Activated T-cell treated with anti-CD3 and anti-CD28 coated beads, Interleukin-2, amount 50 U/mL, for 4 hours (primary cell): ENCODE measurements at regions not wholly inside any gene's neighbourhood (a gene's known extent, or its start where the extent isn't known, plus 50 kb on each side); places are given as distances from the start of the nearest gene placed in this dataset.

ENCODE experiments used
- ATAC-seq, 2 donors: fragments of 200-7000 bp; cut with Tn5 transposase; one replicate each; pipeline ENCODE4 v1.10.0; 2021
- DNase-seq: peaks from one replicate; pipeline ENCODE4 v3.0.0-alpha.2; 2020
- H3K27me3 Mint-ChIP-seq: one replicate; pipeline ENCODE4 v1.8.0; 2021; ENCODE audit warnings: low read depth, mixed read lengths
- H3K36me3 Mint-ChIP-seq: one replicate; pipeline ENCODE4 v1.8.0; 2022; ENCODE audit warnings: mixed read lengths; ENCODE audit not compliant: insufficient read depth
- H3K4me1 Mint-ChIP-seq: one replicate; pipeline ENCODE4 v1.8.0; 2021; ENCODE audit warnings: low read depth, mixed read lengths
- H3K4me3 Mint-ChIP-seq: one replicate; pipeline ENCODE4 v1.8.0; 2021; ENCODE audit warnings: mild to moderate bottlenecking, moderate library complexity, mixed read lengths
- H3K9me3 Mint-ChIP-seq: one replicate; pipeline ENCODE4 v1.8.0; 2021; ENCODE audit warnings: mixed read lengths

GRCh38 chr18:39842366-39842914, 2112.6 kb upstream of the PIK3C3 start:
- no peak overlapping the region for H3K4me3 Mint-ChIP-seq

GRCh38 chr18:39841482-39842365, 2113.3 kb upstream of the PIK3C3 start:
- no peak for ATAC-seq
- Mint-ChIP-seq H3K27me3 (peaks cover 9% of the 10 kb centered on the region), H3K9me3 (no peaks in the 10 kb centered on the region), H3K4me3 (no peak overlapping the region), H3K4me1 (no peaks in the 10 kb centered on the region), H3K36me3 (no peaks in the 10 kb centered on the region)
- DNase-seq: no peak

More at GRCh38 chr18:39842366-39842914, 2112.6 kb upstream of the PIK3C3 start:
- ATAC-seq (no peak), DNase-seq (no peak)
- Mint-ChIP-seq H3K36me3 (no peaks in the 10 kb centered on the region), H3K9me3 (no peaks in the 10 kb centered on the region), H3K27me3 (peaks cover 9% of the 10 kb centered on the region), H3K4me1 (no peaks in the 10 kb centered on the region)

- no peaks in the 10 kb centered on the region for H3K4me1 Mint-ChIP-seq
- no peaks in the 10 kb centered on the region for H3K9me3 Mint-ChIP-seq
- no peaks in the 10 kb centered on the region for H3K36me3 Mint-ChIP-seq
- peaks cover 9% of the 10 kb centered on the region for H3K27me3 Mint-ChIP-seq
- ATAC-seq (no peak), DNase-seq (no peak)
- no peak overlapping the region for H3K4me3 Mint-ChIP-seq
Observed at GRCh38 chr18:39840856-39841481, 2114.1 kb upstream of the PIK3C3 start.

- ATAC-seq (no peak), DNase-seq (no peak)
- H3K9me3 Mint-ChIP-seq: no peaks in the 10 kb centered on the region
- H3K36me3 Mint-ChIP-seq: no peaks in the 10 kb centered on the region
- H3K4me1 Mint-ChIP-seq: no peaks in the 10 kb centered on the region
- no peak overlapping the region for H3K4me3 Mint-ChIP-seq
- peaks cover 9% of the 10 kb centered on the region for H3K27me3 Mint-ChIP-seq
Observed at GRCh38 chr18:39840406-39840805, 2114.6 kb upstream of the PIK3C3 start.

GRCh38 chr18:39839782-39840181, 2115.3 kb upstream of the PIK3C3 start:
- Mint-ChIP-seq H3K27me3 (peaks cover 9% of the 10 kb centered on the region), H3K9me3 (no peaks in the 10 kb centered on the region), H3K36me3 (no peaks in the 10 kb centered on the region), H3K4me1 (no peaks in the 10 kb centered on the region), H3K4me3 (no peak overlapping the region)
- ATAC-seq: no peak
- DNase-seq: no peak

- no peaks in the 10 kb centered on the region for H3K9me3 Mint-ChIP-seq
- peaks cover 9% of the 10 kb centered on the region for H3K27me3 Mint-ChIP-seq
- ATAC-seq (no peak), DNase-seq (no peak)
- H3K4me3 Mint-ChIP-seq: no peak overlapping the region
- no peaks in the 10 kb centered on the region for H3K36me3 Mint-ChIP-seq
- no peaks in the 10 kb centered on the region for H3K4me1 Mint-ChIP-seq
Observed at GRCh38 chr18:39838831-39839230, 2116.2 kb upstream of the PIK3C3 start.

GRCh38 chr18:39835303-39836030, 2119.6 kb upstream of the PIK3C3 start:
- Mint-ChIP-seq H3K9me3 (no peaks in the 10 kb centered on the region), H3K36me3 (no peaks in the 10 kb centered on the region), H3K4me3 (no peak overlapping the region), H3K4me1 (no peaks in the 10 kb centered on the region), H3K27me3 (no peaks in the 10 kb centered on the region)
- DNase-seq: no peak
- ATAC-seq: no peak

GRCh38 chr18:39834636-39835035, 2120.4 kb upstream of the PIK3C3 start:
- H3K4me3 Mint-ChIP-seq: no peak overlapping the region
- H3K27me3 Mint-ChIP-seq: no peaks in the 10 kb centered on the region
- H3K36me3 Mint-ChIP-seq: no peaks in the 10 kb centered on the region
- H3K9me3 Mint-ChIP-seq: peaks cover 3% of the 10 kb centered on the region
- ATAC-seq (no peak), DNase-seq (no peak)
- H3K4me1 Mint-ChIP-seq: no peaks in the 10 kb centered on the region

- ATAC-seq: no peak
- H3K4me1 Mint-ChIP-seq: no peaks in the 10 kb centered on the region
- no peak overlapping the region for H3K4me3 Mint-ChIP-seq
- H3K9me3 Mint-ChIP-seq: peaks cover 3% of the 10 kb centered on the region
- H3K36me3 Mint-ChIP-seq: no peaks in the 10 kb centered on the region
- DNase-seq: no peak
- no peaks in the 10 kb centered on the region for H3K27me3 Mint-ChIP-seq
Observed at GRCh38 chr18:39825485-39826150, 2129.4 kb upstream of the PIK3C3 start.

GRCh38 chr18:39806525-39806924, 2148.5 kb upstream of the PIK3C3 start:
- Mint-ChIP-seq H3K36me3 (no peaks in the 10 kb centered on the region), H3K27me3 (no peaks in the 10 kb centered on the region), H3K9me3 (peaks cover 10% of the 10 kb centered on the region), H3K4me3 (no peak overlapping the region), H3K4me1 (no peaks in the 10 kb centered on the region)
- no peak for ATAC-seq
- DNase-seq: no peak

GRCh38 chr18:39805218-39805617, 2149.8 kb upstream of the PIK3C3 start:
- Mint-ChIP-seq H3K27me3 (no peaks in the 10 kb centered on the region), H3K4me3 (no peak overlapping the region), H3K4me1 (no peaks in the 10 kb centered on the region), H3K36me3 (no peaks in the 10 kb centered on the region), H3K9me3 (peaks cover 13% of the 10 kb centered on the region)
- ATAC-seq (no peak), DNase-seq (no peak)

GRCh38 chr18:39802648-39803229, 2152.3 kb upstream of the PIK3C3 start:
- Mint-ChIP-seq H3K9me3 (peaks cover 13% of the 10 kb centered on the region), H3K27me3 (no peaks in the 10 kb centered on the region), H3K4me1 (no peaks in the 10 kb centered on the region), H3K4me3 (no peak overlapping the region), H3K36me3 (no peaks in the 10 kb centered on the region)
- ATAC-seq: no peak
- no peak for DNase-seq

GRCh38 chr18:39801848-39802247, 2153.2 kb upstream of the PIK3C3 start:
- no peak for DNase-seq
- no peak for ATAC-seq

GRCh38 chr18:39801010-39801409, 2154.0 kb upstream of the PIK3C3 start:
- peaks cover 10% of the 10 kb centered on the region for H3K9me3 Mint-ChIP-seq
- no peaks in the 10 kb centered on the region for H3K4me1 Mint-ChIP-seq
- DNase-seq (no peak), ATAC-seq (no peak)
- H3K4me3 Mint-ChIP-seq: no peak overlapping the region
- H3K27me3 Mint-ChIP-seq: no peaks in the 10 kb centered on the region
- H3K36me3 Mint-ChIP-seq: no peaks in the 10 kb centered on the region

More at GRCh38 chr18:39801848-39802247, 2153.2 kb upstream of the PIK3C3 start:
- Mint-ChIP-seq H3K4me3 (no peak overlapping the region), H3K27me3 (no peaks in the 10 kb centered on the region), H3K36me3 (no peaks in the 10 kb centered on the region), H3K9me3 (peaks cover 13% of the 10 kb centered on the region), H3K4me1 (no peaks in the 10 kb centered on the region)
